ENCODE measurements at regions not wholly inside any gene's neighbourhood (a gene's known extent, or its start where the extent isn't known, plus 50 kb on each side); places are given as distances from the start of the nearest gene placed in this dataset.

DNA sequence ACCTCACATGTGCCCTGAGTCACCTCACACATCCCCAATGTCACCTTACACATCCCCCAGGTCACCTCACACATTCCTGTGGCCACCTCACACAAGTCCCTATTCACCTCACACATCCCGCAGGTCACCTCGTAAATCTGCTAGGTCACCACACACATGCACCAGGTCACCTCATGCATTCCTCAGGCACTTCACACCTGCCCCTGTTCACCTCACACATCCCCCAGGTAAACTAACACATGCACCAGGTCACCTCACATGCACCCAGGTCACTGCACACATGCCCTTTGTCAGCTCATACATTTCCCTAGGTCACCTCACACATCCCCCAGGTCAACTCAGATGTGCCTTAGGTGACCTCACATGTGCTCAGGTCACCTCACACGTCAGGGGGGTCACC is 639.8 kb downstream of the TMEM121 start:
- no peak for DNase-seq
- no peak for TF ChIP-seq EZH2 (IDR thresholded peaks at IDR 0.05; ENCODE audit: borderline replicate concordance, insufficient read depth, low read depth, low read length, poor library complexity, severe bottlenecking)
- TF ChIP-seq, protein P1, sequence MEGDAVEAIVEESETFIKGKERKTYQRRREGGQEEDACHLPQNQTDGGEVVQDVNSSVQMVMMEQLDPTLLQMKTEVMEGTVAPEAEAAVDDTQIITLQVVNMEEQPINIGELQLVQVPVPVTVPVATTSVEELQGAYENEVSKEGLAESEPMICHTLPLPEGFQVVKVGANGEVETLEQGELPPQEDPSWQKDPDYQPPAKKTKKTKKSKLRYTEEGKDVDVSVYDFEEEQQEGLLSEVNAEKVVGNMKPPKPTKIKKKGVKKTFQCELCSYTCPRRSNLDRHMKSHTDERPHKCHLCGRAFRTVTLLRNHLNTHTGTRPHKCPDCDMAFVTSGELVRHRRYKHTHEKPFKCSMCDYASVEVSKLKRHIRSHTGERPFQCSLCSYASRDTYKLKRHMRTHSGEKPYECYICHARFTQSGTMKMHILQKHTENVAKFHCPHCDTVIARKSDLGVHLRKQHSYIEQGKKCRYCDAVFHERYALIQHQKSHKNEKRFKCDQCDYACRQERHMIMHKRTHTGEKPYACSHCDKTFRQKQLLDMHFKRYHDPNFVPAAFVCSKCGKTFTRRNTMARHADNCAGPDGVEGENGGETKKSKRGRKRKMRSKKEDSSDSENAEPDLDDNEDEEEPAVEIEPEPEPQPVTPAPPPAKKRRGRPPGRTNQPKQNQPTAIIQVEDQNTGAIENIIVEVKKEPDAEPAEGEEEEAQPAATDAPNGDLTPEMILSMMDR (IDR thresholded peaks at IDR 0.05), result no peak

DNA sequence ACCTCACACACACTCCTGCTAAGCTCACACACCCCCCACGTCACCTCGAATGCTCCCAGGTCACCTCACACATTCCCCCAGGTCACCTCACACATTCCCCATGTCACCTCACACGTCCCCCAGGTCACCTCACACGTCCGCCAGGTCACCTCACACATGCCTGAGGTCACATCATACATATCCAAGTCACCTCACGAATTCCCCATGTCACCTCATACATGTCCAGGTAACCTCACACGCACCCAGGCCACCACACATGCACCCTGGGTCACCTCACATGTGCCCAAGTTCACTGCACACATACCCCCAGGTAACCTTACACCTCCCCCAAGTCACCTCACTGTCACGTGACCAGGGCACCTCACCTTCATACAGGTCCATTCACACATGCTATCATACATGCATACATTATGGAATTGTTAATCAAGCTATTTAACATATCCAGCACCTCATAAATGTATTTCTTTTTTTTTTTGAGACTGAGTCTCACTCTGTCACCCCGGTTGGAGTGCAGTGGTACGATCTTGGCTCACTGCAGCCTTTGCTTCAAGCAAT is 640.3 kb downstream of the TMEM121 start:
- CTCF ChIA-PET, result no interaction called here
- 70% methylated on average over 9 of the region's 10 CpGs for WGBS (ENCODE audit: insufficient coverage)

More for the DNA sequence above, 639.8 kb downstream of the TMEM121 start:
- CTCF ChIA-PET, result no interaction called here
- Histone ChIP-seq H2AFZ (ENCODE audit: insufficient read depth, low read depth, low read length, poor library complexity, severe bottlenecking) (no peak overlapping the region), H3K4me3 (ENCODE audit: control extremely low read depth in 1 of 5, extremely low read depth in 1 of 5, insufficient read depth in 1 of 5, low read depth in 2 of 5, low read length in 4 of 5) (no peak overlapping the region), H3K4me2 (replicated peaks; ENCODE audit: low read depth, low read length, poor library complexity, severe bottlenecking) (no peak overlapping the region), H3K79me2 (ENCODE audit: control insufficient read depth, insufficient read depth, low read length) (no peaks in the 10 kb centered on the region), H4K20me1 (ENCODE audit: control insufficient read depth, insufficient read depth, low read length, poor library complexity, severe bottlenecking) (no peaks in the 10 kb centered on the region), H3K36me3 (replicated peaks in 1 of 2; ENCODE audit: control extremely low read depth in 1 of 2, control insufficient read depth in 1 of 2, extremely low read depth in 1 of 2, insufficient read depth in 2 of 2, low read length in 1 of 2) (no peaks in the 10 kb centered on the region), H3K27ac (ENCODE audit: low read length in 2 of 2) (no peak overlapping the region), H3K9me3 (ENCODE audit: control extremely low read depth in 1 of 3, control insufficient read depth in 2 of 3, insufficient read depth in 1 of 3, low read length in 2 of 3) (peaks cover 0 to 4% (median 0%) of the 10 kb centered on the region in 3 donors), H3K27me3 (replicated peaks in 1 of 4; ENCODE audit: control extremely low read depth in 1 of 4, control insufficient read depth in 3 of 4, insufficient read depth in 4 of 4, low read length in 3 of 4) (peaks cover 0 to 5% (median 0%) of the 10 kb centered on the region in 4 experiments), H3K4me1 (ENCODE audit: control insufficient read depth in 2 of 2, insufficient read depth in 2 of 2, low read length in 2 of 2) (no peaks in the 10 kb centered on the region), H3K9ac (ENCODE audit: low read length) (no peak overlapping the region)
- ATAC-seq (ENCODE audit: low read depth), result no peak
- Mint-ChIP-seq H3K9me3 (ENCODE audit: insufficient read depth) (no peaks in the 10 kb centered on the region), H3K27ac (peak overlapping the region; percentile 41), H3K4me3 (no peak overlapping the region), H3K27me3 (peaks cover 21% of the 10 kb centered on the region), H3K4me1 (peaks cover under 1% of the 10 kb centered on the region)
- WGBS (ENCODE audit: insufficient coverage), result 88% methylated on average over 3 of the region's 3 CpGs
- POLR2A ChIA-PET, result no interaction called here
- intact Hi-C loops (cut with micrococcal nuclease), result no loop called here

More for the DNA sequence above, 640.3 kb downstream of the TMEM121 start:
- DNase-seq (no peak), ATAC-seq (ENCODE audit: low read depth) (no peak)
- Histone ChIP-seq H3K4me2 (replicated peaks; ENCODE audit: low read depth, low read length, poor library complexity, severe bottlenecking) (no peak overlapping the region), H3K9ac (ENCODE audit: low read length) (no peak overlapping the region), H3K27me3 (replicated peaks in 1 of 4; ENCODE audit: control extremely low read depth in 1 of 4, control insufficient read depth in 3 of 4, insufficient read depth in 4 of 4, low read length in 3 of 4) (peaks cover 0 to 5% (median 0%) of the 10 kb centered on the region in 4 experiments), H3K27ac (ENCODE audit: low read length in 2 of 2) (no peak overlapping the region), H3K4me3 (ENCODE audit: control extremely low read depth in 1 of 5, extremely low read depth in 1 of 5, insufficient read depth in 1 of 5, low read depth in 2 of 5, low read length in 4 of 5) (no peak overlapping the region), H3K4me1 (ENCODE audit: control insufficient read depth in 2 of 2, insufficient read depth in 2 of 2, low read length in 2 of 2) (no peaks in the 10 kb centered on the region), H4K20me1 (ENCODE audit: control insufficient read depth, insufficient read depth, low read length, poor library complexity, severe bottlenecking) (no peaks in the 10 kb centered on the region), H3K36me3 (replicated peaks in 1 of 2; ENCODE audit: control extremely low read depth in 1 of 2, control insufficient read depth in 1 of 2, extremely low read depth in 1 of 2, insufficient read depth in 2 of 2, low read length in 1 of 2) (no peaks in the 10 kb centered on the region), H2AFZ (ENCODE audit: insufficient read depth, low read depth, low read length, poor library complexity, severe bottlenecking) (no peak overlapping the region), H3K9me3 (ENCODE audit: control extremely low read depth in 1 of 3, control insufficient read depth in 2 of 3, insufficient read depth in 1 of 3, low read length in 2 of 3) (peaks cover 0 to 4% (median 0%) of the 10 kb centered on the region in 3 donors), H3K79me2 (ENCODE audit: control insufficient read depth, insufficient read depth, low read length) (no peaks in the 10 kb centered on the region)
- Mint-ChIP-seq H3K4me1 (no peaks in the 10 kb centered on the region), H3K4me3 (no peak overlapping the region), H3K27me3 (peaks cover 19% of the 10 kb centered on the region), H3K9me3 (ENCODE audit: insufficient read depth) (no peaks in the 10 kb centered on the region), H3K27ac (peak overlapping the region; percentile 46)
- no peak for TF ChIP-seq EZH2 (IDR thresholded peaks at IDR 0.05; ENCODE audit: borderline replicate concordance, insufficient read depth, low read depth, low read length, poor library complexity, severe bottlenecking)
- TF ChIP-seq, protein P1 (IDR thresholded peaks at IDR 0.05), result no peak
- intact Hi-C loops (cut with micrococcal nuclease), result no loop called here
- POLR2A ChIA-PET, result no interaction called here
